D721Med (cell line): ENCODE measurements at regions not wholly inside any gene's neighbourhood (a gene's known extent, or its start where the extent isn't known, plus 50 kb on each side); places are given as distances from the start of the nearest gene placed in this dataset.

Experiments used
- DNase-seq: peaks from one replicate; pipeline ENCODE4 v3.0.0; 2011; ENCODE audit warnings: low spot score; ENCODE audit not compliant: insufficient read length
- FAIRE-seq: peaks from 2 replicates; lab custom pipeline; 2011; peaks lifted over from hg19 to GRCh38; lab: Jason Lieb, UNC
- TF ChIP-seq, protein P1 (sequence below): IDR thresholded peaks from 2 replicates; pipeline ENCODE4 v1.5.1; 2012; ENCODE audit warnings: mild to moderate bottlenecking, control low read depth; ENCODE audit not compliant: insufficient read depth; ENCODE audit errors: missing control alignments

DNA sequence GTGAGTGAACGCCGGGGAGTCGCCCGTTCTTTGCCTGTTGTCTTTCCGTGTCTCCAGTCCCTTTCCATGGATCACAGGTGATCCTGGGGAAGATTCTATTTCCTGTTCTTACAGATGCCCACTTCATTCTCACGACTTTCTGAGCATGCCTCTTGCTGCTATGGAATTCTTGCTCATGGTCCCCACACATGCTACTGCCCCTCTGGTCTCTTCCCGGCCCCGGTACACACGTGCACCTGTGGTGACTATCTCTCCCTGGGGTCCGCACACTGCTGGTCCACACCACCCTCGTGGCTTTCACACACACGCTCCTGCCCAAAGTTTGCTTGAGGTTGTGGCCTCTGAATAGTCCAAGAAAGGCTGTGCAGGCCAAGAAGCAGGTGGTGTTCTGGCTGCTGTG, 67.9 kb upstream of the ALKAL2 start:
- DNase-seq (no peak), FAIRE-seq (no peak)
- TF ChIP-seq, protein P1, sequence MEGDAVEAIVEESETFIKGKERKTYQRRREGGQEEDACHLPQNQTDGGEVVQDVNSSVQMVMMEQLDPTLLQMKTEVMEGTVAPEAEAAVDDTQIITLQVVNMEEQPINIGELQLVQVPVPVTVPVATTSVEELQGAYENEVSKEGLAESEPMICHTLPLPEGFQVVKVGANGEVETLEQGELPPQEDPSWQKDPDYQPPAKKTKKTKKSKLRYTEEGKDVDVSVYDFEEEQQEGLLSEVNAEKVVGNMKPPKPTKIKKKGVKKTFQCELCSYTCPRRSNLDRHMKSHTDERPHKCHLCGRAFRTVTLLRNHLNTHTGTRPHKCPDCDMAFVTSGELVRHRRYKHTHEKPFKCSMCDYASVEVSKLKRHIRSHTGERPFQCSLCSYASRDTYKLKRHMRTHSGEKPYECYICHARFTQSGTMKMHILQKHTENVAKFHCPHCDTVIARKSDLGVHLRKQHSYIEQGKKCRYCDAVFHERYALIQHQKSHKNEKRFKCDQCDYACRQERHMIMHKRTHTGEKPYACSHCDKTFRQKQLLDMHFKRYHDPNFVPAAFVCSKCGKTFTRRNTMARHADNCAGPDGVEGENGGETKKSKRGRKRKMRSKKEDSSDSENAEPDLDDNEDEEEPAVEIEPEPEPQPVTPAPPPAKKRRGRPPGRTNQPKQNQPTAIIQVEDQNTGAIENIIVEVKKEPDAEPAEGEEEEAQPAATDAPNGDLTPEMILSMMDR = no peak

DNA sequence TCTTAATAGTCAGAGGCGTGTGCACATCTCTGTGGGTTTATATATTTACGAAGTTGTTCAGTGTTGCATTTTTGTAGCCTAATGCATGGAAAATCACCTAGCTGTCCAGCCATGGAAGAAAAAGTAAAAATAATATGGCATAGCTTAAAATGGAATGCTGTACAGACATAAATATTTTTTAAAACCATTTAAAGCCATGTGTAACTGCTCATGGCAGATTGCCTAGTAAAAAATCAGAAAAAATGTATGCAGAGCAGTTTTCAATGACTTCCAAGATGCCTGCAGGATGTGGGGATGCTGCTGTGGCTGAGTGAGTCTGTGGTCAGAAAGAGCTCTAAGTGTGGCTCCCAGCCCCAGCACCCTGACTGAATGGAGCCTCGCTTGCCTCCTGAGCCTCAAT, 64.8 kb upstream of the ALKAL2 start:
- TF ChIP-seq, protein P1 = no peak
- no peak for FAIRE-seq

DNA sequence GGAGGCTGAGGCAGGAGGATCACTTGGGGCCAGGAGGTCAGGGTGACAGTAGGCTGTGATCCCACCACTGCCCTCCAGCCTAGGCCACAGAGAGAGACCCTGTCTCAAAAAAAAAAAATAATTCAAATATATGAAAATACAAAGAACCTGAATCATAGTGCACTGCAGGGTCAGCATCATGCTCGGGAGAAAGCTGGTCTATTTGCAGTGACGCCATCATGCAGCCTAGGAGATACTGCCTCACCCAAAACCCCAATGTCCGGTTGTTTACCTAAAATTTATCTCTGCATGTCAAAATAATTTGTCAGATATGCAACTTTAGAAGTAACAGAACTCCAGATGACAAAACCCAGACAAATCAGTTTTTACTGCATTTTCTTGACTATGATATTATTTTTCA, 61.5 kb upstream of the ALKAL2 start:
- FAIRE-seq = no peak
- TF ChIP-seq, protein P1 = no peak
- DNase-seq = no peak

More for the DNA sequence above, 64.8 kb upstream of the ALKAL2 start:
- DNase-seq = no peak

DNA sequence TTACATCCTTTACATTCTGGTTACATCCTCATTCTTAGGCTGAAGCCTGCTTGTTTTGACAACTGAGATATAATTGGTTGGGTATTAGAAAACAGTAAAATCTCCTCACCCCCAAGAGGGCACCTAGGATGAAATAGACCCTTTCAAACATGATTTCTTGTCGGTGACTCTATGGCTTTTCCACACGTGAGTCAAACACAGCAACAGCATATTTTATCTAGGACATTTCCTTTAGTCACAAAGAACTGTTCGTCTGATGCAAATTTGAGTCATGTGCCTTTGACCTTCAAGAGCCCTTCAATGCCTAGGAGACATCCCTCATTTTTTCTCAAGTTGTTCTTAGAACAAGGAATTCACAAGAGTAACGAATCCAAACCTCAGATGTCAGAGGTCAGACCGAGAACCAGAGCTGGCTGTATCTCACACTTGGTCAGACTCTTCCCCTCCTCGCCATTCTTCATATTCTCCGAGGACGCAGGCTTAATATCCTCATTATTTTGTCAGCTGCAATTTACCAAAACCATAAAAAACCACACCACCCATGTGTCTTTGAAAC, 60.5 kb upstream of the ALKAL2 start:
- FAIRE-seq (no peak), DNase-seq (no peak)
- TF ChIP-seq, protein P1 = no peak

DNA sequence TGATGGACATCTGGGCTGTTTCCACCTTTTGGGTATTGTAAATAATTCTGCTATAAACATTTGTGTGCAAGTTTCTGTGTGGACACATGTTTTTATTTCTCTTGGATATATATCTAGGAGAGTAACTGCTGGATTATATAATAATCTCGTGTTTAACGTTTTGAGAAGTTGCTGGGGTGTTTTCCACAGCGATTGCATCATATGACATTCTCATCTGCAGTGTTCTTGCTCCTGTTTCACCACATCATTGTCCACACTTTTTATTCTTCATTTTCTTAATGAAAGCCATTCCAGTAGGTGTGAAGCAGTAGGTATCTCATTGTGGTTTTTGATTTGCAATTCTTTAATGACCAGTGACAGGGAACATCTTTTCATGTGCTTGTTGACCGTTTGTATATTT, 56.9 kb upstream of the ALKAL2 start:
- DNase-seq = no peak
- no peak for FAIRE-seq
- TF ChIP-seq, protein P1 = no peak

DNA sequence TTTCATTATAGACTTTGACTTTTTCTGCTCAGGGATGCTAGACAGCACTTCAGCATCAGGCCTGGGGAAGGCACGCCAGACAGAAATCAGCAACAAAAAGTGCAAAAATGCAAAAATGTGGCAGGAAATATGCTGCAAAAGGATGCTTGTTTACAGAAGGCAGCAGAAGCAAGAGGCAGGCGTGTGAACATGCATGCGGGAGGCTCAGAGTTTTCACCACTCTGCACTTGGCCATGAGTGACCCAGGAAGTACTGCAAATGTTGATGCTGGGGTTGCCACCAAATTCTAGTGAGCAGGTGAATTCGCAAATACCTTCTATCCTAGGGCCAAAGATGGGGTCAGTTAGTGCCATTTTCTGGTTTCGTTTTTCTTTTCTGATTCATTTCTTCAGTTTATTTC, 55.5 kb upstream of the ALKAL2 start:
- no peak for FAIRE-seq
- no peak for DNase-seq
- TF ChIP-seq, protein P1 = no peak

DNA sequence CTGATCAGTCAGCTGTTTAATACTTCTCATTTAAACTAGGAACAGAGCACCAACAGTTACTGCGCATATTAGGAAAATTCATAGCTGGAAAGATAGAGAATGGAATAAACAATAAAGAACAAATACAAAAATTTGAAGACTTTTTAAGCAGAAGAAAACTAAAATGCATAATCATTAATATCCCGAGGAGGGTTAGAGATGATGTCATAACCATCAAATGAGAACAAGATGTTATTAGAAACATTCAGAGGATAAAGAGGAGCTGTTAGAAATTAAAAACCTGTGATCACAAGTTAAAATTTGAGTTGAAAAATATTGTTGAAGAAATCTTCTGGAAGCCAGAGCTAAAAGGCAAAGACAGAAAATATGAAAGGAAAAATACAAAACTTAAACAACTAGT, 54.0 kb upstream of the ALKAL2 start:
- no peak for DNase-seq
- FAIRE-seq = no peak
- TF ChIP-seq, protein P1 = no peak
